NCI-H2196 (cell line): ENCODE measurements at regions not wholly inside any gene's neighbourhood (a gene's known extent, or its start where the extent isn't known, plus 50 kb on each side); places are given as distances from the start of the nearest gene placed in this dataset.
A peak's percentile ranks its signal among the peaks of the same experiment; 100 is the strongest.

Source experiments
- DNase-seq: peaks from one replicate; lab custom pipeline; 2025; ENCODE audit not compliant: unreplicated experiment; lab: John Stamatoyannopoulos, UW

DNA sequence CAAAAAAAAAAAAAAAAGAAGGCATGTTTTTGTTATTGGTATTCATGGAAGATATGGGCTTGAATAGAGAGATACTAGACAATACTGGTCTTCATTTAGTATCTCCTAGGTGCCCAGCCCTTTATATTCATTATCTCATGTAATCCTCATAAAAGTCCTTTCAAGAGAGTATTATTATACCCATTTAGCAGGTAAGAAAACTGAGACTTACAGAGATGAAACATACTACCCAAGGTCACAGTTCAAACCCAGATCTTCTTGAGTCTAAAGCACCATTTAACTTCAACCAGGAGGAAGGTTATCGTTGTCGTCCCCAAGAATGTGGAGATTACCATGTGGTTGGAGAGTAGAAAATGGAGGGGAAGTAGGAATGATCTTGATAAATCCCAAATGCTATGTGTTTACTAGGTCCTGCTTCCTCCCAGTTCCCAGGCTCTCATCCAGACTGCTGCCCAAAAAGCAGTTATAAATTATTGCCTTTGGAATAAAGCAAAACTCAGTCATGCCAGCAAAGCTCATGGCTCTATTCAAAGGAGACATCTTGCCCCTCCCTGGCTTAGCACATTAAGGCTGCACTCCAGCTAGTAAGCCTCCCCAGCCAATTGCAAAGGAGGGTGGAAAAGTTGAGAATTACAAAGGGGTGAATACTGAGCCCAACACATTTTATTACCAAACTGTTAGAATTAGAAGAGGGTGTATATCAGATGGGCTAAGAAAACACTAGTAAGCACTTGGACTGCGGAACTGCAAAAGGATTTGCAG is 163.9 kb downstream of the PIK3R1 start:
- DNase-seq, result no peak

DNA sequence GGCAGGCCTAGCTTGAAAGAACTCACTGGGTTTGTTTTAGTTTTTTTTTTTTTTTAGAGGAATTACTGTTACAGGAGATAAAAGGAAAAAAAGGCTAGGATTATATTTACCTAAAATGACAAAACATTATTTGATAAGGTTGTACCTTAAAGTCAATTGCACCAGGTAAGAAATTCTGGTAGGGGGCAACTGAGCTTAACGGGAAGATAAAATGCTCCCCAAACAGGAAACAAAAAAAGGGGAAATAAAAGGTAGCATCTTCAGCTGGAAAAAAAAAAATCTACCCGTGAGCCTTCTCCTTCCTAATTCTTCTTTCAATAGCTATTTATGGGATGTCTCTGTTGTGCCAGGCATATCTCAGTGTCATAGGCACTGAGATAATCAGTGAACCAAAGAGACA is 164.5 kb downstream of the PIK3R1 start:
- no peak for DNase-seq

DNA sequence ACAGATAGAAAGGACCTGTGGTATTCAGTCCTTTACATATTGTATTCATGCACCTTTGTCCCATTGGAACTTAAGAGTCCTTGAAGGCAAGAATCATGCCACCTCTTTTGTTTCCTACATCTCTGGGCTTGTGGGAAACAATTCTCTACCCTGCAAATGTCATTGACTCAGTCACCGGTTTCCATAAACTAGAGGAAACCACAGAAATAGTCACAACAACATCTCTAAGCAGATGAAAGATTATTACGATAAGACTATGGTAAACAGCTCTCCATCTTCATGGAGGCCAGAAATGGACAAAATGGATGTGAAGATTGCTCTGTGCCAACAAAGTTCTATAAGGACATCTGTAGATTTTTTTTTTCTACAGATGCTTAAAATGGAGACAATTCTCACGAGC is 165.5 kb downstream of the PIK3R1 start:
- DNase-seq, result no peak

DNA sequence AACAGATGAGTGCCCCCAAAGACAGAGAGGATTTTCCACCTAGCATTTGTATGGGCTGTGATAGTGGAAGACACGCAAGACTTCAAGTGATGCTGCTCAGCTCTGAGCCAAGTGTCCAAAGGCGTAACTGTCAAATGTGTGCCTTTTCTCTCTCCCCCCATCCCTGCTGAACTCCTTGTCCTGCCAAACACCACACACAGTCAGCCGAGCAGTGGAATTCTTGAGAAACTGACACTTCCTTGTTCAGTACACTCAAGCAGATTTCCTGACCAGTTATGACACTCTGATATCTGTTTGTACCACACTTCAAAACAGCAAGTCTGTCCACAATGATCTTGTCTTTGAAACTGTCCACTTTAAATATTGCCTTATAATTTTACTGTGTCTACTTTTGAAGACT is 166.4 kb downstream of the PIK3R1 start:
- no peak for DNase-seq

- DNase-seq, result no peak
These were observed 167.1 kb downstream of the PIK3R1 start for GRCh38 chr5:68382640-68383039.

DNA sequence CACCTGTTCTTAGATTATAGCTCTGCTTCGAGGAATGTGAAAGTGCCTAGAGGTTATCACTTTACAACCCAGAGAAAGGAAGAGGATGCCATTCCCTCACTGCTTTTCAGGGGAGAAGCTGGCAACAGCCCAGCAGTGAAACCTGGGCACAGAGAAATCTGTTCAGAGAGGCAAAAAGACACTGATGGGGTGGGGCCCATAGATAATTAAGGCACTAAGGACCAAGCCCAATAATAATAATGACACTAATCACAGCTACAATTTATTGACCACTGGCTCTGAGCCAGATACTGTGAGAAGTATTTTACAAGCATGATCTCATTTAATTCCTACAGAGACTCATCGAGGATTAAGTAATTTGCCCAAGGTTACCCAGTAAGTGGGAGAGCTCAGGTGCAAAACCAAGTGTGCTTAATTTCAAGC is 168.3 kb downstream of the PIK3R1 start:
- DNase-seq, result no peak

DNA sequence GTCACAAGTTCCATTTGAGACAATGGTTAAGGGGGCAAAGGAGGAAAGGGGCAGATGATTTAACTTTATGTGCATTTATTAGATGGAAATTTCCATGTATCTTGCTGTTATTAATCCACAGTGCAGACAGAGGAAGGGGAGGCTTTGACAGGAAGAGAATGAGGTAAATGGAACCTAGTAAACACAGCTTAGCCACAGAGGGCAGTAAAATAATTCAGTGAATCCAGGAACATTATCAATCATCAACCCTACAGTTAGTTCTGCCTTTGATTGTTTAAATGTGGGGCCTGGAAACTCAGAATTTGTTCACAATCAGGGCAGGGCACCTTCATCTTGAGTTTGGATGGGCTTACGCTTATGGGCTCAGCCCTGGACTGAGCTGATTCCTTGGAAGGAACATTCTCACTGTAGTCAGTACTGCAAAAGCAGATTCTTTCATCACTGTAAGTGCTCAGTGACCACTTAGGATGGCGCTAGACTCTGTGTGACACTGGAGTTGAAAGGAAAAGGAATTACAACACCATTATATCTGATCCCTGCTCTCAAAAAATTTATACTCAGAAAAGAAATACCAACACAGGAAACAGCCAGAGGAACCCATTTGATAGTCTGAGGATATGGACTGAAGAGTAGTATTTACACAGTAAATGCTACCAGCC is 169.5 kb downstream of the PIK3R1 start:
- no peak for DNase-seq

- DNase-seq, result no peak
These were observed 170.4 kb downstream of the PIK3R1 start for GRCh38 chr5:68385936-68386335.

GRCh38 chr5:68387074-68387796 is 171.7 kb downstream of the PIK3R1 start:
- no peak for DNase-seq

- no peak for DNase-seq
These were observed 174.1 kb downstream of the PIK3R1 start for GRCh38 chr5:68389618-68390017.

DNA sequence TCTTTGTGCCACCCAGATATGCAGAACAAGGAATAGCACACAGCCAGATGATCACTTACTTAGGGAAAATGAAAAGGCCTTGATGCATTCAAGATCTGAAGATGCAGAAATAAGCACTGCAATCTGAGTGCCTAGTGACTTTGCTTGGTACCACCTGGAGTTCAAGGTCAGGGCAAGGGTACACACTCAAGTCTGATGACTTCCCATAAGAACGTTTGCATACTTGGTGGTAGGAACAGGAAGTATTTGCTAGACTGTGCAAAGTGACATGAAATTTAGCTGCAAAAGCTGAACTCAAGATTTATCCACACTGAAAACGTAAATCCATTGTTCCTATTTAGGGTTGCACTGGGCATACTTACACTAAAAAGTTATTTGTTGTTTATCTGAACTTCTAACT is 177.1 kb downstream of the PIK3R1 start:
- DNase-seq, result no peak

DNA sequence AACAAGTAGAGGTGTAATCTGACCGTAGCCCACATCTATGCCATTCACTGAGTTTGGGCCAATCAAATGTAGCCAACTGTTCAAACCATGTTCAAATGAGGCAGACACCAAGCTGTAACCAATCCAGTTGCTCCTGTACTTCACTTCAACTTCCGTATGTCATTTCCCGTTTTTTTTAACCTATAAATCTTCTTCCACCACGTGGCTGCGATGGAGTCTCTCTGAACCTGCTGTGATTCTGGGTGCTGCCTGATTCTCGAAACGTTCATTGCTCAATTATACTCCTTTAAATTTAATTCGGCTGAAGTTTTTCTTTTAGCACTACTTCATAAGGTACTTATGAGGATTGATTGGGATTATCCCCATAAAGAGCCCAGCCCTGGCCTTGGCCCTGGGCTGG is 179.7 kb downstream of the PIK3R1 start:
- DNase-seq, result no peak

- DNase-seq, result no peak
These were observed 180.5 kb downstream of the PIK3R1 start for GRCh38 chr5:68395926-68396511.

DNA sequence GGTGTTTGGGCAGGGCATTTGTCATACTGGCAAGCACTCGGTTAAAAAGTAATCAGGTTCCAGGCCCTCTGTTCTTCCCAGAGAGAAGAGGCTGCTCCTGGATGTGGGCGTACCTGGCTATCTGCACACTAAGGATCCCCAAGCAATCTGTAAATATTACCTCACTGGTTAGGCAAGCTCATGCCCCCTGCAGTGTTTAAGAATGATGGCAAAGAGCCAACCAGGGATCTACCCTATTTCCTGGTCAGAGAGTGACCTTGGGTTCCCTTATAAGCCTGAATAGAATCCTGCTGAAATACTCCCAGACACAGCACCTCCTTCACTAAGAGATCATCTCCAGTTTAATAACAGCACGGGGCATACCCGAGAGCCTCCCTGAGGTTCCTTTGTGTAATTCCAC is 181.2 kb downstream of the PIK3R1 start:
- peak; percentile 5 for DNase-seq

- DNase-seq, result no peak
These were observed 182.7 kb downstream of the PIK3R1 start for GRCh38 chr5:68398146-68398812.

DNA sequence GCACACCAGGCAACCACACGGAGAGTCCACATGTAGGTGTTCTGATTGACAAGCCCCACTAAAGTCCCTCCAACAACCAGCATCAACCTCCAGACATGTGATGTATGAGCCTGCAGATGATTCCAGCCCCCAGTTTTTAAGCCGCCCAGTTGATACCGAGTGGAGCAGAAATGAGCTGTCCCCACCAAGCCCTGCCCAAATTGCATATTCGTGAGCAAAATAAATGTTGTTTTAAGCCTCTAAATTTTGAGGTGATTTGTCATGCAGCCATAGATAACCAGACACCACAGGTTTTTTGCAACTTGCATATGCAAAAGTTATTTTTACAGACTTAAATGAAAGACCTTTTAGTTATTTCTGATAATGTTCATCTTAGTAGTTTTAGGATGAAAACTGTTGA is 187.7 kb downstream of the PIK3R1 start:
- DNase-seq, result no peak

DNA sequence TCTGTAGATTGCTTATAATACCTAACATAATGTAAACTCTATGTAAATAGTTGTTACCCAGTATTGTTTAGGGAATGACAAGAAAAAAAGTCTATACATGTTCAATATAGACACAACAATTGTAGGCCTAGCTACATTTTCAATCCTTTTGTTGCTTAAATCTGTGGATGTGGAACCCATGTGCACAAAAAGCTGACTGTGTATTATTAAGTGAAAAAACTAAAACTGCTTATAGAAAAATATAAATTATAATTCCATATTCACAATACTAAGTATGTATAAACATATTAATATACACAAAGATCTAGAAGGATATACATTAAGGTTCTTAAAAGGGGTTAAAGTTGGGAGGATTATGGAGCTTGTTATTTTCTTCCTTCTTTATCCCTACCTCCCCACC is 188.7 kb downstream of the PIK3R1 start:
- DNase-seq, result no peak

DNA sequence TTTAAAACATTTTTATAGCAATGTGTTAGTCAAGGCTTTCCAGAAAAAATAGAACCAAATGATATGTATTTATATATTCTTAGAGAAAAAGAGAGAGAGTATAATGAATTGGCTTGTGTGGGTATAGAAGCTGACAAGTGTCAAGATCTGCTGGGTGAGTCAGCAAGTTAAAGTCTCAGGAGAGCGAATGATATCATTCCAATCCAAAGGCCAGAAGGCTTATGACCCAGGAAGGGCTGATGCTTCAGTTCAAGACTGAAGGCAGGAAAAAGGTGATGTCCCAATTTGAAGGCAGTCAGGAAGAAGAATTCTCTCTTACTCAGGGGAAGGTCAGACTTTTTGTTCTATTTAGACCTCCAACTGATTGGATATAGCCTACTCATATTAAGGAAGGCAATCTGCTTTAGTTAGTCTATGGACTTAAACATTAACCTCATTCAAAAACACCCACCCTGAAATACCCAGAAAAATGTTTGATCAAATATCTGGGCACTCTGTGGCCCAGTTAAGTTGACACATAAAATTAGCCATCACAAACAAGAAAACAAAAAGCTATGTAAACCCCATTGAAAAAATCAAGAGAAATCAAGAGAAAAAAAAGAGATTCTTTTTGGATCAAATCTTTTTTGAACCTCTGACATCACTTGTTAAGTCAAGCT is 189.6 kb downstream of the PIK3R1 start:
- no peak for DNase-seq

- DNase-seq, result no peak
These were observed 190.5 kb downstream of the PIK3R1 start for GRCh38 chr5:68405784-68406743.
